Mucosa of rectum (tissue), 2 donors: ENCODE measurements at regions not wholly inside any gene's neighbourhood (a gene's known extent, or its start where the extent isn't known, plus 50 kb on each side); places are given as distances from the start of the nearest gene placed in this dataset.
"Not testable (repeated sequence)": the region's sequence is repeated elsewhere in the genome, so short reads cannot be mapped to it uniquely, and the experiment has no call there.

ENCODE experiments used
- H3K27ac ChIP-seq, 2 donors: one replicate each; pipeline ENCODE4 v1.7.0; 2013; ENCODE audit warnings: inconsistent platforms in 2 of 2, low read depth in 2 of 2, low read length in 2 of 2
- H3K27me3 ChIP-seq, 2 donors: one replicate each; pipeline ENCODE4 v1.7.0; 2013; ENCODE audit warnings: low read length in 2 of 2; ENCODE audit not compliant: control insufficient read depth in 2 of 2, insufficient read depth in 2 of 2
- H3K36me3 ChIP-seq, 2 donors: one replicate each; pipeline ENCODE4 v1.7.0; 2013; ENCODE audit warnings: low read length in 2 of 2; ENCODE audit not compliant: control insufficient read depth in 2 of 2, insufficient read depth in 2 of 2
- H3K4me1 ChIP-seq, 2 donors: one replicate each; pipeline ENCODE4 v1.7.0; 2013; ENCODE audit warnings: low read length in 2 of 2, mild to moderate bottlenecking in 1 of 2; ENCODE audit not compliant: control insufficient read depth in 2 of 2, insufficient read depth in 2 of 2
- H3K4me3 ChIP-seq, 2 donors: one replicate each; pipeline ENCODE4 v1.7.0; 2013; ENCODE audit warnings: low read length in 2 of 2
- H3K9ac ChIP-seq, 2 donors: one replicate each; pipeline ENCODE4 v1.7.0; 2013; ENCODE audit warnings: low read length in 2 of 2, low read depth in 1 of 2, mild to moderate bottlenecking in 1 of 2
- H3K9me3 ChIP-seq, 2 donors: one replicate each; pipeline ENCODE4 v1.7.0; 2013; ENCODE audit warnings: low read length in 2 of 2; ENCODE audit not compliant: control insufficient read depth in 2 of 2
- donor health status: healthy.
- donor health status: Normal muscosa, but diverticular disease.

GRCh38 chr10:64159910-64160872 lies 639.0 kb downstream of the REEP3 start:
- H3K27ac ChIP-seq, result no peak overlapping the region
- H3K9ac ChIP-seq, result no peak overlapping the region
- no peaks in the 10 kb centered on the region for H3K4me1 ChIP-seq
- no peak overlapping the region for H3K4me3 ChIP-seq
- no peaks in the 10 kb centered on the region for H3K36me3 ChIP-seq
- H3K9me3 ChIP-seq, result no peaks in the 10 kb centered on the region
- H3K27me3 ChIP-seq, result no peaks in the 10 kb centered on the region

DNA sequence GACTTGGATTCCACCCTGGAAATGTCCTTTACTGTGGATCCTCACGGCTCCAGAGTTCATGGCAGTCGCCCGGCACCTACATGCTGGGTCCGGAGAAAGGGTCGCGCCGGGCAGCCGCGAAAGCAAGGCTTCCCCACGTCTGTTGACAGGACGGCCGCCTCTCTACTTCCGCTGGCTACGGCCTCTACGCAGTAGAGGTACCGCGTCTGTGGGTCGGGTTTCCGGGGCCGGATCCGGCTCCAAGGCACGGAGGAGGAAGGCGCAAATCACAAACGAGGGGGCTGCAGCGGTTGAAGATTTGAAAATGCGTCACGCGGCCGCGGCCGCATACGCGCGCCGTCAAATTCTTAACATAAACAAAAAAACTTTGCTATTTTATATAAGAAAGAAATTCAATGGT lies 649.6 kb downstream of the REEP3 start:
- H3K36me3 ChIP-seq, result no peaks in the 10 kb centered on the region
- H3K27ac ChIP-seq, result no peak overlapping the region
- H3K9ac ChIP-seq, result no peak overlapping the region
- no peak overlapping the region for H3K4me3 ChIP-seq
- H3K27me3 ChIP-seq, result no peaks in the 10 kb centered on the region
- H3K9me3 ChIP-seq, result no peaks in the 10 kb centered on the region
- H3K4me1 ChIP-seq, result no peaks in the 10 kb centered on the region

DNA sequence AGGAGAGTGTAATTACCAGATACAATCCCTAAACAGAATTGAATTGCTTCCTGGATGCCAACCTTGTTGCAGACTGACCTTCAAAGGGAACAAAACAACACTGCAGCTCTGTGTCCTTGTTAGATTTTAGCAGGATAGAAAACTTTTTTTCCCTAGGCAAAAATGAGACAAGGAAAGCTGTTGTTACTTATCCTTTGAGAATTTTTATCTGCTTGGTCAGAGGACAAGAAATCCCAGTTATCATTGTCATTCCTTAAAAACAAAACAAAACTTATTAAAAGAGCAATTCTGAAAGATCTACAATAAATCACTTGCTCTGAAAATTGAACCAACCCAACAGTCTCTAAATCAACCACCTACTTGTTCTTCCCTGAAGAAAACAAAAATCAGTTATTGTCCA lies 652.6 kb downstream of the REEP3 start:
- no peaks in the 10 kb centered on the region for H3K36me3 ChIP-seq
- no peak overlapping the region for H3K4me3 ChIP-seq
- H3K9ac ChIP-seq, result no peak overlapping the region
- H3K27me3 ChIP-seq, result no peaks in the 10 kb centered on the region
- no peaks in the 10 kb centered on the region for H3K4me1 ChIP-seq
- H3K27ac ChIP-seq, result no peak overlapping the region
- H3K9me3 ChIP-seq, result no peaks in the 10 kb centered on the region

GRCh38 chr10:64174666-64175255 lies 653.6 kb downstream of the REEP3 start:
- H3K4me1 ChIP-seq, result no peaks in the 10 kb centered on the region
- H3K27me3 ChIP-seq, result no peaks in the 10 kb centered on the region
- H3K27ac ChIP-seq, result no peak overlapping the region
- no peaks in the 10 kb centered on the region for H3K36me3 ChIP-seq
- H3K9ac ChIP-seq, result no peak overlapping the region
- H3K9me3 ChIP-seq, result no peaks in the 10 kb centered on the region
- H3K4me3 ChIP-seq, result no peak overlapping the region

GRCh38 chr10:64175271-64175962 lies 654.2 kb downstream of the REEP3 start:
- Histone ChIP-seq H3K4me1 (no peaks in the 10 kb centered on the region), H3K9me3 (no peaks in the 10 kb centered on the region), H3K4me3 (no peak overlapping the region)

DNA sequence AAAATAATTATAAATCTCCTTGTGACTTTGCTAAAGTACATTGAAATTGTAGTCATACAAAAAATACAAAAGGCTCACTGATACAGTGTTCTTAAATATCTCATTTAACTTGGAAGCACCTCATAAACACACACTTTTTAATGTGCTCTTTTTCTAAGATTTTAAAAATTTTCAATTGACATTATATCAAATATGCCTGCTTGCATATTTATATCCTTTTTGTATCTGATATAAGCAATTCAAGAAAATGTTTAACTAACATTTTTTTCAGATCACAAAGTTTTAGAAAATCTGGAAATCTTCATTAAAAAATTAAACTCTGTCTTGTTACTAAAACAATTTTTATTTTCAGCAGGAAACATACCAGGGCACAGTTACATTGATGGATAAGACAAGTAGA lies 661.5 kb downstream of the REEP3 start:
- Histone ChIP-seq H3K36me3 (no peaks in the 10 kb centered on the region), H3K27me3 (no peaks in the 10 kb centered on the region), H3K9me3 (no peaks in the 10 kb centered on the region), H3K4me1 (no peaks in the 10 kb centered on the region), H3K27ac (no peak overlapping the region), H3K9ac (no peak overlapping the region), H3K4me3 (no peak overlapping the region)

More at GRCh38 chr10:64175271-64175962, 654.2 kb downstream of the REEP3 start:
- no peak overlapping the region for H3K9ac ChIP-seq
- no peaks in the 10 kb centered on the region for H3K36me3 ChIP-seq
- H3K27ac ChIP-seq, result no peak overlapping the region
- H3K27me3 ChIP-seq, result no peaks in the 10 kb centered on the region

GRCh38 chr10:64191286-64191685 lies 670.1 kb downstream of the REEP3 start:
- Histone ChIP-seq H3K9me3 (no peaks in the 10 kb centered on the region), H3K36me3 (no peaks in the 10 kb centered on the region), H3K4me1 (no peaks in the 10 kb centered on the region), H3K4me3 (no peak overlapping the region), H3K9ac (no peak overlapping the region), H3K27ac (no peak overlapping the region), H3K27me3 (no peaks in the 10 kb centered on the region)

- H3K4me3 ChIP-seq, result no peak overlapping the region
- no peaks in the 10 kb centered on the region for H3K36me3 ChIP-seq
- no peak overlapping the region for H3K9ac ChIP-seq
- H3K9me3 ChIP-seq, result no peaks in the 10 kb centered on the region
- H3K27ac ChIP-seq, result no peak overlapping the region
- H3K27me3 ChIP-seq, result no peaks in the 10 kb centered on the region
- H3K4me1 ChIP-seq, result no peaks in the 10 kb centered on the region
These were observed 675.6 kb downstream of the REEP3 start for GRCh38 chr10:64196638-64197315.

DNA sequence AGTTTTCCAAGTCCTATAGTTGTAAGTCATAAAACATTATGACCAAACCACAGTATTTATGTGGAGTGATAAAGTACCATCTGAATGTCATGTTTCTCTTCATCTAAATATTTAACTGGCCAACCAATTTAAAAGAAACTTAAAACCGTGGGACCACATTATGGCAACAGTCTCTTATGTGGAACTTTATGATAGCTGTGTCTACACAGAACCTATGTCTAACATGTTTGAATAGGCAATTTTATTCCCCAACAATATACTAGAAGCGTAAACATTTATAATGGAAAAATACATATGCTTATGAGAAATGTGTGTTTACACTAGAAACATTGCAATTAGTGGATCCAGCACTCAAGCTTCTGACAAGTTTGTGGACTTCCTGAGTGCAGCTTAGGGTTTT lies 680.7 kb downstream of the REEP3 start:
- H3K36me3 ChIP-seq, result no peaks in the 10 kb centered on the region

DNA sequence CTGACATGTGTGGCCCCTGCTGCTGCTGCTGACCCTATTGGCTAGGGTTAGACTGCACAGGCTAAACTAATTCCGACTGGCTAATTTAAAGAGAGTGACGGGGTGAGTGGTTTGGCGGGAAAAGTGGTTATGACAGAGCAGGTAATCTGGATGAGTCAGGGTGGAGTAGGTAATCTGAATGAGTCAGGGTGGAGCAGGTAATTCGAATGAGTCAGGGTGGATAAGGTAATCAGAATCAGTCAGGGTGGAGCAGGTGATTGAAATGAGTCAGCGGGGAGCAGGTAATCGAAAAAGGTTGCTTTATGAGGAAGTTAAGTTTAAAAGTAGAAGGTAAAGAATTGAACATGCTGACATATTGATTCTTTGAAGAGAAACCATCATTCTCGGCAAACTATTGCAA lies 683.3 kb downstream of the REEP3 start:
- H3K27me3 ChIP-seq, H3K9me3 ChIP-seq, H3K4me1 ChIP-seq, H3K9ac ChIP-seq, H3K36me3 ChIP-seq, H3K4me3 ChIP-seq, H3K27ac ChIP-seq: not testable (repeated sequence)

More for the DNA sequence above, 680.7 kb downstream of the REEP3 start:
- Histone ChIP-seq H3K4me1 (no peaks in the 10 kb centered on the region), H3K4me3 (no peak overlapping the region), H3K9ac (no peak overlapping the region), H3K27me3 (no peaks in the 10 kb centered on the region), H3K27ac (no peak overlapping the region), H3K9me3 (no peaks in the 10 kb centered on the region)
